Endothelial cell of umbilical vein (primary cell): ENCODE measurements at regions not wholly inside any gene's neighbourhood (a gene's known extent, or its start where the extent isn't known, plus 50 kb on each side); places are given as distances from the start of the nearest gene placed in this dataset.

Experiments
- BruUV-seq: library from RNA; stranded (reverse); fragments of 400-500 nt; replicated peaks from 2 replicates; lab custom pipeline; 2021; lab: Mats Ljungman, UMichigan
- CTCF ChIA-PET: fragments of 300-600, 350-600 bp; sonication (Branson Sonifier 250); formaldehyde crosslinking; loops from one replicate; lab custom pipeline; 2021; ENCODE audit warnings: antibody characterized with exemption, inconsistent platforms; lab: Charles Lee
- POLR2A ChIA-PET: fragments of 300-600, 350-600 bp; sonication (Branson Sonifier 250); formaldehyde crosslinking; loops from one replicate; lab custom pipeline; 2021; ENCODE audit warnings: antibody characterized with exemption, inconsistent platforms; lab: Charles Lee
- DNase-seq: peaks from one replicate; pipeline ENCODE4 v3.0.0-alpha.2; 2011; ENCODE audit warnings: low read depth, low spot score
- FAIRE-seq: peaks from 2 replicates; lab custom pipeline; 2011; peaks lifted over from hg19 to GRCh38; lab: Jason Lieb, UNC
- H2AFZ ChIP-seq: 2 replicates; pipeline ENCODE4 v1.6.0; 2012; ENCODE audit warnings: low read depth, low read length, control low read depth, inconsistent platforms
- H3K27ac ChIP-seq: 2 replicates; pipeline ENCODE4 v1.5.1; 2011; ENCODE audit warnings: low read depth, mild to moderate bottlenecking, control low read depth, low read length, moderate library complexity; ENCODE audit not compliant: insufficient read depth
- H3K27me3 ChIP-seq, 2 experiments: 2 replicates each; pipeline versions ENCODE4 v1.6.0 to v1.6.1; 2011; ENCODE audit warnings: low read length in 2 of 2, mixed read lengths in 1 of 2; ENCODE audit not compliant: control insufficient read depth in 2 of 2, insufficient read depth in 2 of 2
- H3K36me3 ChIP-seq, 2 experiments: 2 replicates in 1 of 2; 3 replicates in 1 of 2; pipeline ENCODE4 v1.5.1; 2011; ENCODE audit warnings: low read length in 2 of 2, mild to moderate bottlenecking in 1 of 2, moderate library complexity in 1 of 2; ENCODE audit not compliant: control insufficient read depth in 2 of 2, insufficient read depth in 2 of 2; ENCODE audit errors: extremely low read depth in 1 of 2
- H3K4me1 ChIP-seq: 3 replicates; pipeline ENCODE4 v1.5.1; 2011; ENCODE audit warnings: mild to moderate bottlenecking, low read length; ENCODE audit not compliant: control insufficient read depth, insufficient read depth; ENCODE audit errors: extremely low read depth
- H3K4me2 ChIP-seq: 2 replicates; pipeline ENCODE4 v1.6.1; 2011; ENCODE audit warnings: low read length, control low read depth, mixed read lengths; ENCODE audit not compliant: insufficient read depth
- H3K4me3 ChIP-seq, 3 experiments: fragments of 200-600 bp in 1 of 3; sonication (generic), shearing (Covaris generic) in 1 of 3; replicated peaks in 1 of 3; 2 replicates each; pipeline ENCODE4 v1.5.1; 2011 to 2016; ENCODE audit warnings: control low read depth in 3 of 3, low read length in 3 of 3, mild to moderate bottlenecking in 2 of 3, inconsistent platforms in 1 of 3, low read depth in 1 of 3, moderate library complexity in 1 of 3; ENCODE audit not compliant: insufficient read depth in 1 of 3
- H3K79me2 ChIP-seq: 2 replicates; pipeline ENCODE4 v1.6.0; 2012; ENCODE audit warnings: low read length, inconsistent platforms; ENCODE audit not compliant: control insufficient read depth, insufficient read depth
- H3K9ac ChIP-seq: replicated peaks from 2 replicates; pipeline ENCODE3; 2011; ENCODE audit warnings: low read length, control low read depth; ENCODE audit not compliant: insufficient read depth; ENCODE audit errors: extremely low read depth
- H3K9me1 ChIP-seq: replicated peaks from 3 replicates; pipeline ENCODE4 v1.6.0; 2011; ENCODE audit warnings: mild to moderate bottlenecking, low read length; ENCODE audit not compliant: control insufficient read depth, insufficient read depth; ENCODE audit errors: extremely low read depth
- H3K9me3 ChIP-seq: replicated peaks from 2 replicates; pipeline ENCODE4 v1.5.1; 2012; ENCODE audit warnings: low read length, inconsistent platforms; ENCODE audit not compliant: control insufficient read depth, insufficient read depth
- H4K20me1 ChIP-seq: replicated peaks from 2 replicates; pipeline ENCODE3; 2011; ENCODE audit warnings: mild to moderate bottlenecking, low read length; ENCODE audit not compliant: control insufficient read depth, insufficient read depth; ENCODE audit errors: extremely low read depth
- EZH2 ChIP-seq: IDR thresholded peaks from 2 replicates; pipeline ENCODE4 v1.6.1; 2012; ENCODE audit warnings: borderline replicate concordance, low read depth, mild to moderate bottlenecking, moderate library complexity, low read length, inconsistent platforms; ENCODE audit not compliant: severe bottlenecking
- FOS ChIP-seq: IDR thresholded peaks from 2 replicates; pipeline ENCODE4 v1.6.1; 2011; ENCODE audit warnings: mild to moderate bottlenecking, low read length, moderate library complexity, borderline replicate concordance; ENCODE audit not compliant: insufficient read depth
- GATA2 ChIP-seq: IDR thresholded peaks from 2 replicates; pipeline ENCODE4 v1.7.0; 2011; ENCODE audit warnings: low read depth, mild to moderate bottlenecking, moderate library complexity, mixed read lengths, low read length; ENCODE audit not compliant: insufficient read length, insufficient read depth
- JUN ChIP-seq: IDR thresholded peaks from 2 replicates; pipeline ENCODE4 v1.6.1; 2011; ENCODE audit warnings: borderline replicate concordance, low read depth; ENCODE audit not compliant: insufficient read length, insufficient read depth
- MYC ChIP-seq: IDR thresholded peaks from one replicate; pipeline ENCODE4 v1.6.1; 2011; ENCODE audit warnings: mild to moderate bottlenecking, low read depth, low read length
- POLR2A ChIP-seq: IDR thresholded peaks from 2 replicates; pipeline ENCODE4 v1.6.1; 2012; ENCODE audit warnings: low read depth, mild to moderate bottlenecking, control low read depth, low read length
- POLR2AphosphoS5 ChIP-seq: IDR thresholded peaks from 2 replicates; pipeline ENCODE4 v1.6.1; 2012; ENCODE audit warnings: low read depth, mild to moderate bottlenecking, control low read depth, low read length, moderate library complexity; ENCODE audit not compliant: insufficient read depth
- dilution Hi-C: fragments of 300-500 bp; cut with MboI; formaldehyde crosslinking; loops from one replicate; pipeline ENCODE4 v1.15.0; 2019; ENCODE audit warnings: low sequenced_read_pairs; ENCODE audit not compliant: extremely low pct_ligation_motif_present
- intact Hi-C: fragments of 100-400 bp; cut with micrococcal nuclease; formaldehyde crosslinking; loops from one replicate; pipeline ENCODE4 v1.10.0; 2022
- TF ChIP-seq, protein P1 (sequence below): IDR thresholded peaks from 2 replicates; pipeline ENCODE4 v1.6.1; 2011; ENCODE audit not compliant: insufficient read depth, insufficient read length
- TF ChIP-seq, protein P2 (sequence below), 2 donors: IDR thresholded peaks; 1 replicate in 1 of 2; 2 replicates in 1 of 2; pipeline ENCODE4 v1.5.1; 2011; ENCODE audit warnings: low read length in 2 of 2, mild to moderate bottlenecking in 2 of 2, moderate library complexity in 2 of 2, control low read depth in 1 of 2, inconsistent platforms in 1 of 2, low read depth in 1 of 2; ENCODE audit not compliant: insufficient read depth in 1 of 2; ENCODE audit errors: extremely low read depth in 1 of 2

DNA sequence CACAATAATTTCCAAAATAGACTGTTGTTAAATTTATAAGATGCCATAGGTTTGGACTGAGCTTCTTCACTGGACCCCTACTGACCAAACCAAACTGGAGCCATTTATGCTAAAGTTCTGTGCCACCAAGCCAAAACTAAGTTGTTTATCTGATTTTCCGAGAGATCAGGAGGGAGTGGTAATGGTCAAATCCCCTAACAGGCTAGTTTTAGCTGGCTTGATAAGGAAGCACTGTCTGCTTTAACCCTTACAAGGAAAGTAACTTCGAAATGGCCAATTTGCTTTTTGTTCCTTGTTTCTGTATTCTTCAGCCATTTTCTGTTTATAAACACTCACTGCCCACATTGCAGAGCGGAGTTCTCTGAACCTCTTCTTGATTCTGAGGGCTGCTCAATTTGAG is 246.8 kb upstream of the TUT7 start:
- H3K4me3 ChIP-seq = no peak overlapping the region
- no peaks in the 10 kb centered on the region for H3K4me1 ChIP-seq
- CTCF ChIA-PET = no interaction called here
- no peak overlapping the region for H3K27ac ChIP-seq
- no TSS peak for BruUV-seq
- dilution Hi-C loops = no loop called here
- H3K9me1 ChIP-seq = no peaks in the 10 kb centered on the region
- POLR2A ChIA-PET = no interaction called here
- H3K27me3 ChIP-seq = no peaks in the 10 kb centered on the region
- TF ChIP-seq POLR2A (no peak), POLR2AphosphoS5 (no peak), EZH2 (no peak), MYC (no peak), FOS (no peak), JUN (no peak), GATA2 (no peak)
- TF ChIP-seq, protein P1, sequence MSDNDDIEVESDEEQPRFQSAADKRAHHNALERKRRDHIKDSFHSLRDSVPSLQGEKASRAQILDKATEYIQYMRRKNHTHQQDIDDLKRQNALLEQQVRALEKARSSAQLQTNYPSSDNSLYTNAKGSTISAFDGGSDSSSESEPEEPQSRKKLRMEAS = no peak
- TF ChIP-seq, protein P2, sequence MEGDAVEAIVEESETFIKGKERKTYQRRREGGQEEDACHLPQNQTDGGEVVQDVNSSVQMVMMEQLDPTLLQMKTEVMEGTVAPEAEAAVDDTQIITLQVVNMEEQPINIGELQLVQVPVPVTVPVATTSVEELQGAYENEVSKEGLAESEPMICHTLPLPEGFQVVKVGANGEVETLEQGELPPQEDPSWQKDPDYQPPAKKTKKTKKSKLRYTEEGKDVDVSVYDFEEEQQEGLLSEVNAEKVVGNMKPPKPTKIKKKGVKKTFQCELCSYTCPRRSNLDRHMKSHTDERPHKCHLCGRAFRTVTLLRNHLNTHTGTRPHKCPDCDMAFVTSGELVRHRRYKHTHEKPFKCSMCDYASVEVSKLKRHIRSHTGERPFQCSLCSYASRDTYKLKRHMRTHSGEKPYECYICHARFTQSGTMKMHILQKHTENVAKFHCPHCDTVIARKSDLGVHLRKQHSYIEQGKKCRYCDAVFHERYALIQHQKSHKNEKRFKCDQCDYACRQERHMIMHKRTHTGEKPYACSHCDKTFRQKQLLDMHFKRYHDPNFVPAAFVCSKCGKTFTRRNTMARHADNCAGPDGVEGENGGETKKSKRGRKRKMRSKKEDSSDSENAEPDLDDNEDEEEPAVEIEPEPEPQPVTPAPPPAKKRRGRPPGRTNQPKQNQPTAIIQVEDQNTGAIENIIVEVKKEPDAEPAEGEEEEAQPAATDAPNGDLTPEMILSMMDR (IDR thresholded peaks at IDR 0.05; ENCODE audit: extremely low read depth in 1 of 2, insufficient read depth in 1 of 2, low read depth in 1 of 2, low read length in 2 of 2) = no peak
- no peak overlapping the region for H3K4me2 ChIP-seq
- H3K79me2 ChIP-seq = no peaks in the 10 kb centered on the region
- DNase-seq (no peak), FAIRE-seq (no peak)
- intact Hi-C loops = no loop called here
- H4K20me1 ChIP-seq = no peaks in the 10 kb centered on the region
- no peaks in the 10 kb centered on the region for H3K36me3 ChIP-seq
- H3K9me3 ChIP-seq = no peaks in the 10 kb centered on the region
- H3K9ac ChIP-seq = no peak overlapping the region
- no peak overlapping the region for H2AFZ ChIP-seq
